ENCODE measurements at regions not wholly inside any gene's neighbourhood (a gene's known extent, or its start where the extent isn't known, plus 50 kb on each side); places are given as distances from the start of the nearest gene placed in this dataset.
"Not testable (repeated sequence)": the region's sequence is repeated elsewhere in the genome, so short reads cannot be mapped to it uniquely, and the experiment has no call there.

DNA sequence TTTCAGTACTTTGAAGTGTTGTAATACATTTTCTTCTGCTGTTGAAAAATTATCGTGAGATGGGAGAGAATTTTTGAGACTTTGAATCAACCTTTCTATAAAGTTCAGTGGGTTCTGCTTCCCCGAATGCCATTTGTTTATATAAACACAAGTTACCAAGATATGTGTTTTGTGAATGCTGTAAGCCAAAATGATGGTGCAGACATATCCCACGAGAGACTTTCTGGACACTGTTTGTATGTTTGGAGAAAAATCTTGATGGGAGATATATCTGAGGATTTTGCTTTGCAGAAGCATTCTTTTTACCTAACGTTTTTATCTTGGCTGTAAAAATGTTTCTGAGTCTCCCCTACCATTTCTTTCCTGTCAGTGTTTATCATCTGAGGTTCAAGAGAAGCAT is 526.6 kb upstream of the ZNF717 start:
- no peaks in the 10 kb centered on the region for H3K4me1 ChIP-seq (ENCODE audit: low read length)
- no peaks in the 10 kb centered on the region for H3K27me3 ChIP-seq (replicated peaks; ENCODE audit: insufficient read depth, low read length)
- H4K20me1 ChIP-seq (ENCODE audit: insufficient read depth, low read length) = no peaks in the 10 kb centered on the region
- no peak overlapping the region for H3K4me2 ChIP-seq (ENCODE audit: low read depth, low read length)
- H3K9ac ChIP-seq (ENCODE audit: low read length) = no peak overlapping the region
- H3F3A ChIP-seq (ENCODE audit: insufficient read depth, low read length) = no peaks in the 10 kb centered on the region
- no peaks in the 10 kb centered on the region for H3K79me2 ChIP-seq (ENCODE audit: low read length)
- H3K4me3 ChIP-seq (ENCODE audit: low read length) = no peak overlapping the region
- no peak for DNase-seq
- no peaks in the 10 kb centered on the region for H3K9me3 ChIP-seq (replicated peaks; ENCODE audit: insufficient read depth, low read length)
- no peak for TF ChIP-seq EZH2phosphoT487 (IDR thresholded peaks at IDR 0.05; ENCODE audit: low read length)
- TF ChIP-seq, protein P1, sequence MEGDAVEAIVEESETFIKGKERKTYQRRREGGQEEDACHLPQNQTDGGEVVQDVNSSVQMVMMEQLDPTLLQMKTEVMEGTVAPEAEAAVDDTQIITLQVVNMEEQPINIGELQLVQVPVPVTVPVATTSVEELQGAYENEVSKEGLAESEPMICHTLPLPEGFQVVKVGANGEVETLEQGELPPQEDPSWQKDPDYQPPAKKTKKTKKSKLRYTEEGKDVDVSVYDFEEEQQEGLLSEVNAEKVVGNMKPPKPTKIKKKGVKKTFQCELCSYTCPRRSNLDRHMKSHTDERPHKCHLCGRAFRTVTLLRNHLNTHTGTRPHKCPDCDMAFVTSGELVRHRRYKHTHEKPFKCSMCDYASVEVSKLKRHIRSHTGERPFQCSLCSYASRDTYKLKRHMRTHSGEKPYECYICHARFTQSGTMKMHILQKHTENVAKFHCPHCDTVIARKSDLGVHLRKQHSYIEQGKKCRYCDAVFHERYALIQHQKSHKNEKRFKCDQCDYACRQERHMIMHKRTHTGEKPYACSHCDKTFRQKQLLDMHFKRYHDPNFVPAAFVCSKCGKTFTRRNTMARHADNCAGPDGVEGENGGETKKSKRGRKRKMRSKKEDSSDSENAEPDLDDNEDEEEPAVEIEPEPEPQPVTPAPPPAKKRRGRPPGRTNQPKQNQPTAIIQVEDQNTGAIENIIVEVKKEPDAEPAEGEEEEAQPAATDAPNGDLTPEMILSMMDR (IDR thresholded peaks at IDR 0.05; ENCODE audit: low read length) = no peak
- TF ChIP-seq EZH2 (optimal IDR thresholded peaks at IDR 0.05; ENCODE audit: low read depth, low read length) = no peak
- H2AFZ ChIP-seq (ENCODE audit: low read length) = no peak overlapping the region
- no peaks in the 10 kb centered on the region for H3K9me2 ChIP-seq (replicated peaks; ENCODE audit: insufficient read depth, low read length)
- no peaks in the 10 kb centered on the region for H3K36me3 ChIP-seq (replicated peaks; ENCODE audit: insufficient read depth, low read length)
- H3K27ac ChIP-seq (ENCODE audit: low read length) = no peak overlapping the region

DNA sequence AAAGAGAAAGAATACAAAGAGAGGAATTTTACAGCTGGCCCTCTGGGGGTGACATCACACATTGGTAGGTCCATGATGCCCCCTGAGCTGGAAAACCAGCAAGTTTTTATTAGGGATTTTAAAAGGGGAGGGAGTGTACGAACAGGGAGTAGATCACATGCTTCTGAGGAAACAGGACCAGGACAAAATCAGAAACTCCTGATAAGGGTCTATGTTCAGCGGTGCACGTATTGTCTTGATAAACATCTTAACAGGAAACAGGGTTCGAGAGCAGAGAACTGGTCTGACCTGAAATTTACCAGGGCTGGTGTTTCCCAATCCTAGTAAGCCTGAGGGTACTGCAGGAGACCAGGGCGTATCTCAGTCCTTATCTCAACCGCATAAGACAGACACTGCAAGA is 530.6 kb upstream of the ZNF717 start:
- not testable (repeated sequence) for H2AFZ ChIP-seq (ENCODE audit: low read length); H4K20me1 ChIP-seq (ENCODE audit: insufficient read depth, low read length); H3K79me2 ChIP-seq (ENCODE audit: low read length); H3K36me3 ChIP-seq (replicated peaks; ENCODE audit: insufficient read depth, low read length); DNase-seq; H3K4me3 ChIP-seq (ENCODE audit: low read length); H3K9me3 ChIP-seq (replicated peaks; ENCODE audit: insufficient read depth, low read length); H3K9ac ChIP-seq (ENCODE audit: low read length); H3K9me2 ChIP-seq (replicated peaks; ENCODE audit: insufficient read depth, low read length); H3K4me2 ChIP-seq (ENCODE audit: low read depth, low read length); H3K27ac ChIP-seq (ENCODE audit: low read length); H3K4me1 ChIP-seq (ENCODE audit: low read length); H3F3A ChIP-seq (ENCODE audit: insufficient read depth, low read length); H3K27me3 ChIP-seq (replicated peaks; ENCODE audit: insufficient read depth, low read length)

DNA sequence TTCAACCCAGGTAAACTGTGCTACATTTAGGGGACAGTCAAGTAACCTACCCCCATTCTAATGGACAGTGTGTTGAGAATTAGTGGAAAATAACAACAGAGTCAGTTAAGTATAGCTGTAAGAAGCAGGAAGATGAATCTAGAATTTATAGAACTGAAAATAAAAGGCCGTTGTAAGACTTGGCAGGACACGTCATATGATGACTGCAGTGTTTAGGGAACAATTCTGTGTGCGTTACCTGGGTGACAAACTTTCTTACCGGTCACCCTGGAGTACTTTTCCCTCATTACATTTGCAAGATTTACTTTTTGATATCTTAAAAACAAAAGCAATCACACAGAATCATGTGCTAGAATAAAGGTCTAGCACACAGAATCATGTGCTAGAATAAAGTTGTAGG is 536.3 kb upstream of the ZNF717 start:
- H3K79me2 ChIP-seq (ENCODE audit: low read length) = no peaks in the 10 kb centered on the region
- no peak overlapping the region for H3K27ac ChIP-seq (ENCODE audit: low read length)
- no peaks in the 10 kb centered on the region for H4K20me1 ChIP-seq (ENCODE audit: insufficient read depth, low read length)
- TF ChIP-seq, protein P1 (IDR thresholded peaks at IDR 0.05; ENCODE audit: low read length) = no peak
- TF ChIP-seq EZH2 (optimal IDR thresholded peaks at IDR 0.05; ENCODE audit: low read depth, low read length) = no peak
- TF ChIP-seq EZH2phosphoT487 (IDR thresholded peaks at IDR 0.05; ENCODE audit: low read length) = no peak
- no peaks in the 10 kb centered on the region for H3K4me1 ChIP-seq (ENCODE audit: low read length)
- H3K9me3 ChIP-seq (replicated peaks; ENCODE audit: insufficient read depth, low read length) = no peaks in the 10 kb centered on the region
- H3K4me2 ChIP-seq (ENCODE audit: low read depth, low read length) = no peak overlapping the region
- H2AFZ ChIP-seq (ENCODE audit: low read length) = no peak overlapping the region
- DNase-seq = no peak
- no peaks in the 10 kb centered on the region for H3K9me2 ChIP-seq (replicated peaks; ENCODE audit: insufficient read depth, low read length)
- no peaks in the 10 kb centered on the region for H3K27me3 ChIP-seq (replicated peaks; ENCODE audit: insufficient read depth, low read length)
- no peaks in the 10 kb centered on the region for H3K36me3 ChIP-seq (replicated peaks; ENCODE audit: insufficient read depth, low read length)
- no peak overlapping the region for H3K4me3 ChIP-seq (ENCODE audit: low read length)
- no peak overlapping the region for H3K9ac ChIP-seq (ENCODE audit: low read length)
- H3F3A ChIP-seq (ENCODE audit: insufficient read depth, low read length) = no peaks in the 10 kb centered on the region

DNA sequence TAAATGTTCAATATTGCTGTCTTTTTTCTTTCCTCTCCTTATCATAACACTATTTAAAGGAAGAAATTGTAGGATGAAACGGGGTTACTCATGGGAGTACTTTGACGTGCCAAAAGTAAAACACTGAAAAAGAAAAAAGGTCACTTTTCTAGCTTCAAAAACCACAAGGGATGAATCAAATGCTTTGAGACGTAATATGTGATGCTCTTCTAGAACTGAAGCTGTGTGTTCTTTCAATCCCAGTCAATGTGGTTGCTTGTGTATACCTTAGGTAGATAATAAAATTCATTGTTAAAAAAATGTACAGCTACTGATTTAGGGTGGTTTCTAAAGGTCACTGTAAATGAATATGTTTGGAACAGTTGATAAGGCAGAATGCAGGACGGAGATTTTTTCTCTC is 538.8 kb upstream of the ZNF717 start:
- TF ChIP-seq EZH2 (optimal IDR thresholded peaks at IDR 0.05; ENCODE audit: low read depth, low read length) = no peak
- TF ChIP-seq EZH2phosphoT487 (IDR thresholded peaks at IDR 0.05; ENCODE audit: low read length) = no peak
- TF ChIP-seq, protein P1 (IDR thresholded peaks at IDR 0.05; ENCODE audit: low read length) = no peak
- H3K9ac ChIP-seq (ENCODE audit: low read length) = no peak overlapping the region

More for the DNA sequence above, 538.8 kb upstream of the ZNF717 start:
- H4K20me1 ChIP-seq (ENCODE audit: insufficient read depth, low read length) = no peaks in the 10 kb centered on the region
- H2AFZ ChIP-seq (ENCODE audit: low read length) = no peak overlapping the region
- DNase-seq = no peak
- H3F3A ChIP-seq (ENCODE audit: insufficient read depth, low read length) = no peaks in the 10 kb centered on the region
- no peaks in the 10 kb centered on the region for H3K36me3 ChIP-seq (replicated peaks; ENCODE audit: insufficient read depth, low read length)
- H3K27ac ChIP-seq (ENCODE audit: low read length) = no peak overlapping the region
- no peaks in the 10 kb centered on the region for H3K9me2 ChIP-seq (replicated peaks; ENCODE audit: insufficient read depth, low read length)
- no peak overlapping the region for H3K4me3 ChIP-seq (ENCODE audit: low read length)
- H3K4me2 ChIP-seq (ENCODE audit: low read depth, low read length) = no peak overlapping the region
- no peaks in the 10 kb centered on the region for H3K79me2 ChIP-seq (ENCODE audit: low read length)
- no peaks in the 10 kb centered on the region for H3K4me1 ChIP-seq (ENCODE audit: low read length)
- H3K27me3 ChIP-seq (replicated peaks; ENCODE audit: insufficient read depth, low read length) = no peaks in the 10 kb centered on the region
- H3K9me3 ChIP-seq (replicated peaks; ENCODE audit: insufficient read depth, low read length) = no peaks in the 10 kb centered on the region
